ENCODE measurements at regions not wholly inside any gene's neighbourhood (a gene's known extent, or its start where the extent isn't known, plus 50 kb on each side); places are given as distances from the start of the nearest gene placed in this dataset.

DNA sequence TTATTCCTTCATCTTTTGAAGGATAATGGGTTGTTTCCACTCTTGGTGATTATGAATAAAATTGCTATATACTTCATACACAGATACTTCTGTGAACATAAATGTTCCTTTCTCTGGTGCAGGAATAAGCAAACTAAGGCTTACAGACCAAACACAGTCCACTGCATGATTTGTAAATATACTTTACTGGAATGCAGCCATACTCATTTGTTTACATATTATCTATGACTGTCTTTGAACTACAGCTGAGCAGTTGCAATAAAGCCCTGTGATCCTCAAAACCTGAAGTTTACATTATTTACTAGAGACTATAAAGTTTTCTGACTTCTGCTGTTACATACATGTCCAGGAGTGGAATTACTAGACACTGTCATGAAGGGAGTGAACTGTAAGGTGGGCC, 381.0 kb upstream of the CNTNAP5 start:
- DNase-seq (ENCODE audit: extremely low spot score): no peak
- POLR2A ChIA-PET: no interaction called here
- CTCF ChIA-PET: no interaction called here
- TF ChIP-seq TARDBP (IDR thresholded peaks at IDR 0.05): no peak
- no peak for TF ChIP-seq ARNT (IDR thresholded peaks at IDR 0.05)
- no peak for TF ChIP-seq NFRKB (IDR thresholded peaks at IDR 0.05)
- no peak for TF ChIP-seq HDGF (IDR thresholded peaks at IDR 0.05; ENCODE audit: borderline replicate concordance)
- no peak for TF ChIP-seq SUZ12 (IDR thresholded peaks at IDR 0.05)
- no peak for TF ChIP-seq ELF4 (IDR thresholded peaks at IDR 0.05)
- TF ChIP-seq FOXK2 (IDR thresholded peaks at IDR 0.05): no peak
- TF ChIP-seq BHLHE40 (IDR thresholded peaks at IDR 0.05; ENCODE audit: borderline replicate concordance): no peak
- no peak for TF ChIP-seq LEF1 (IDR thresholded peaks at IDR 0.05; ENCODE audit: borderline replicate concordance)
- TF ChIP-seq, protein P1, sequence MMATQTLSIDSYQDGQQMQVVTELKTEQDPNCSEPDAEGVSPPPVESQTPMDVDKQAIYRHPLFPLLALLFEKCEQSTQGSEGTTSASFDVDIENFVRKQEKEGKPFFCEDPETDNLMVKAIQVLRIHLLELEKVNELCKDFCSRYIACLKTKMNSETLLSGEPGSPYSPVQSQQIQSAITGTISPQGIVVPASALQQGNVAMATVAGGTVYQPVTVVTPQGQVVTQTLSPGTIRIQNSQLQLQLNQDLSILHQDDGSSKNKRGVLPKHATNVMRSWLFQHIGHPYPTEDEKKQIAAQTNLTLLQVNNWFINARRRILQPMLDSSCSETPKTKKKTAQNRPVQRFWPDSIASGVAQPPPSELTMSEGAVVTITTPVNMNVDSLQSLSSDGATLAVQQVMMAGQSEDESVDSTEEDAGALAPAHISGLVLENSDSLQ (IDR thresholded peaks at IDR 0.05): no peak
- no peak for TF ChIP-seq FOXA1 (IDR thresholded peaks at IDR 0.05)

DNA sequence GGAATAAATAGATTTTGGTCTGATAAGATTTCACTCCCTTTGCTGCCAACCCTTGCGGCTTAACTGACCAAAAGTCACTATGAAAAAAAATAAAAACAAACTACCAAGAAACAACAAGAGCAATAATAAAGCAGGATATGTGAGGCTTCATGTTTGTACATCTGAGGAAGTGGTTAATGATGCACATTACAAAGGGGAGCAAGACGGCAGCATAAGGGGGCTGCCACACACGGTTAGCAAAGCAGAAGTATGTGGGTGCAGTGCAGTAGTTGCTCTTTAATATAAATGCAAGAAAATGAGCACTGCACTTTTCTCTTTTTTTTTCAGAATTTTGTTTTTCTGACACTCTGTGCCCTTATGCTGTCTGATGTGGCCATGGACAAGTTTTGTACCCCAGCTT, 377.1 kb upstream of the CNTNAP5 start:
- TF ChIP-seq ZNF384 (IDR thresholded peaks at IDR 0.05): no peak
- TF ChIP-seq ELF4 (IDR thresholded peaks at IDR 0.05): no peak
- TF ChIP-seq CTBP1 (IDR thresholded peaks at IDR 0.05; ENCODE audit: borderline replicate concordance): no peak
- ChIA-PET CTCF (no interaction called here), POLR2A (no interaction called here)
- no peak for DNase-seq (ENCODE audit: extremely low spot score)

DNA sequence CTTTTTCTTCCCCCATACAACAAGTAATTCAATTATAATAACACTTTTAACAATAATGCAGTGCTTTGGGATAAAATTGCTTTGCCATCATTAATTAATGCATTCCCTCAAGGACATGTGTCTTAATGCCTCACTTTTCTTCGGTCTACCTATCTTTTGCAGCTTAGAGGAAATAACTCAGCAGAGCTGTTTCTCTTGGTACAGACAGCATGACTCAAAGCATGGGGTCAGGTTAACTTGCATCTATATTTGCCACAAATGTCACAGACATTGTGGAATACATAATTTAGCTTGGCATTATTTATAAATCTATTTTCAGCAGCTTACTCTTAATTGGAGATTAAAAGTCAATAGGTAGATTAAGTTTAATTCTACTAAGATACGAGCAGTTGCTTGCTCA, 376.1 kb upstream of the CNTNAP5 start:
- TF ChIP-seq FOXM1 (IDR thresholded peaks at IDR 0.05; ENCODE audit: borderline replicate concordance) (no peak), BHLHE40 (IDR thresholded peaks at IDR 0.05; ENCODE audit: borderline replicate concordance) (no peak), ELF4 (IDR thresholded peaks at IDR 0.05) (no peak), FOXK2 (IDR thresholded peaks at IDR 0.05) (no peak), CTBP1 (IDR thresholded peaks at IDR 0.05; ENCODE audit: borderline replicate concordance) (no peak), ZNF384 (IDR thresholded peaks at IDR 0.05) (no peak), SP1 (IDR thresholded peaks at IDR 0.05) (no peak), LEF1 (IDR thresholded peaks at IDR 0.05; ENCODE audit: borderline replicate concordance) (no peak), TARDBP (IDR thresholded peaks at IDR 0.05) (no peak), HDGF (IDR thresholded peaks at IDR 0.05; ENCODE audit: borderline replicate concordance) (no peak), ARNT (IDR thresholded peaks at IDR 0.05) (no peak), SUZ12 (IDR thresholded peaks at IDR 0.05) (no peak), L3MBTL2 (conservative IDR thresholded peaks at IDR 0.05) (no peak), FOXA1 (IDR thresholded peaks at IDR 0.05) (no peak), NFRKB (IDR thresholded peaks at IDR 0.05) (no peak)
- TF ChIP-seq, protein P1 (IDR thresholded peaks at IDR 0.05): no peak
- CTCF ChIA-PET: no interaction called here
- POLR2A ChIA-PET: no interaction called here
- DNase-seq (ENCODE audit: extremely low spot score): no peak

DNA sequence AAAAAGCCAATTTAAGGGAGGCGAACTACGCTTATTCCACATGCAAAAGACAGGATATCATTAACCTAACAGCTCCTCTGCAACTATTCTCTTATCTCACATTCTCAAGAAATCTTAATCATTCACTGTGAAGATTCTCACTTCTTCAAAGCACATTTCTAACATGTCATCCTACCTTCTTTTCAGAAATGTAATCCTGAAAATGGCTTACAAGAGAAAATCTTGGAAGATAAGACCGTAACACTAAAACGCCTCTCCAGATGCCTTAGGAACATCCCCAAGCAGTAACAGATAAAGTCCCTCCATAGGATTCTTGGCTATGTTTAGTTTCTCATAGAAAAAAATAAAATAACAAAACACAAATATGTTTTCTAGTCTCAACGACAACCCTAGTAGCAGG, 373.9 kb upstream of the CNTNAP5 start:
- ChIA-PET POLR2A (no interaction called here), CTCF (no interaction called here)
- TF ChIP-seq CTBP1 (IDR thresholded peaks at IDR 0.05; ENCODE audit: borderline replicate concordance) (no peak), SP1 (IDR thresholded peaks at IDR 0.05) (no peak), HDGF (IDR thresholded peaks at IDR 0.05; ENCODE audit: borderline replicate concordance) (no peak), FOXA1 (IDR thresholded peaks at IDR 0.05) (no peak), FOXK2 (IDR thresholded peaks at IDR 0.05) (no peak), TARDBP (IDR thresholded peaks at IDR 0.05) (no peak), ELF4 (IDR thresholded peaks at IDR 0.05) (no peak), FOXM1 (IDR thresholded peaks at IDR 0.05; ENCODE audit: borderline replicate concordance) (no peak), SUZ12 (IDR thresholded peaks at IDR 0.05) (no peak), LEF1 (IDR thresholded peaks at IDR 0.05; ENCODE audit: borderline replicate concordance) (no peak), NFRKB (IDR thresholded peaks at IDR 0.05) (no peak), ZNF384 (IDR thresholded peaks at IDR 0.05) (no peak), BHLHE40 (IDR thresholded peaks at IDR 0.05; ENCODE audit: borderline replicate concordance) (no peak), ARNT (IDR thresholded peaks at IDR 0.05) (no peak)
- TF ChIP-seq, protein P1 (IDR thresholded peaks at IDR 0.05): no peak
- no peak for DNase-seq (ENCODE audit: extremely low spot score)

DNA sequence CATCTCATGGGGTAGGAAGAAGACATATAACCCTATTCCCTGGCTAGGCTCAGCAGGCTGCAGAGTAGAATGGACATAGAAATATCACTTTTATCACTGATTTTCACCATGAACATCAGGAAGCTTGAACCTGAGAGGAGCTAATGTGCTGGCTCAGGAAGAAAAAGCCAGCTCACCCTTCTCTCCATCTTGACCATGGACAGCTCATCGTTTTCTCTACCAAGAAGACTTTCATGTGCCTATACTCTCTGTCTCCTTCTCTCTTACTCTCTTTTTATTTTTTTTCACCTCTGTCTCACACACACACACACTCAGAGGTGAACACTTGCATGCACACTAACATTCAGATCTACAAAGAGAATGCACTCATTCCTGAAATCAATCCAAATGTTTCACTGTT, 372.8 kb upstream of the CNTNAP5 start:
- no peak for DNase-seq (ENCODE audit: extremely low spot score)
- ChIA-PET CTCF (no interaction called here), POLR2A (no interaction called here)
- TF ChIP-seq CTBP1 (IDR thresholded peaks at IDR 0.05; ENCODE audit: borderline replicate concordance) (no peak), ZNF384 (IDR thresholded peaks at IDR 0.05) (no peak), FOXM1 (IDR thresholded peaks at IDR 0.05; ENCODE audit: borderline replicate concordance) (no peak), FOXK2 (IDR thresholded peaks at IDR 0.05) (no peak), L3MBTL2 (conservative IDR thresholded peaks at IDR 0.05) (no peak), ARNT (IDR thresholded peaks at IDR 0.05) (no peak), TARDBP (IDR thresholded peaks at IDR 0.05) (no peak), LEF1 (IDR thresholded peaks at IDR 0.05; ENCODE audit: borderline replicate concordance) (no peak), HDGF (IDR thresholded peaks at IDR 0.05; ENCODE audit: borderline replicate concordance) (no peak), SUZ12 (IDR thresholded peaks at IDR 0.05) (no peak)
- TF ChIP-seq, protein P1 (IDR thresholded peaks at IDR 0.05): no peak

DNA sequence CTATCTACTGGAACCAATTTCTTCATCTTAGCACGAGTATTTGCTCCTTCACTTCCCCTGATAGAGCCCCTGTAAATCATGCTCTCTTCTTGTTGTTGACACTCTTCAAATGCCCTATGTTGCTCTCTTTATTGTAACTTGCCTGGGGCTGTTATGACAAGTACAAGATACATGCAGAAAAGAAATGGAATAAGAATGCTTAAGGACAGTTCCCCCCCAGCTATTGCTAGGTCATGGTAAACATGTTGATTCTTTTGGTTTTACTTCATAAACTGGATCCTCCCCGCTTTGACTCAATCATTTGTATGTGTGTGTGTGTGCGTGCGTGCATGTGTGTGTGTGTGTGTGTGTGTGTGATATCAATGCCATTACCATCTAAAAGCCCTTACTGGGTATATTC, 368.5 kb upstream of the CNTNAP5 start:
- DNase-seq (ENCODE audit: extremely low spot score): no peak
- TF ChIP-seq NFRKB (IDR thresholded peaks at IDR 0.05) (no peak), ZNF384 (IDR thresholded peaks at IDR 0.05) (no peak), BHLHE40 (IDR thresholded peaks at IDR 0.05; ENCODE audit: borderline replicate concordance) (no peak), L3MBTL2 (conservative IDR thresholded peaks at IDR 0.05) (no peak), FOXA1 (IDR thresholded peaks at IDR 0.05) (no peak), SP1 (IDR thresholded peaks at IDR 0.05) (no peak), SUZ12 (IDR thresholded peaks at IDR 0.05) (no peak), FOXK2 (IDR thresholded peaks at IDR 0.05) (no peak), TARDBP (IDR thresholded peaks at IDR 0.05) (no peak)
- TF ChIP-seq, protein P1 (IDR thresholded peaks at IDR 0.05): no peak
- CTCF ChIA-PET: no interaction called here
- POLR2A ChIA-PET: no interaction called here
